ENCODE measurements at regions not wholly inside any gene's neighbourhood (a gene's known extent, or its start where the extent isn't known, plus 50 kb on each side); places are given as distances from the start of the nearest gene placed in this dataset.

GRCh38 chr4:182068920-182069319 lies 174.3 kb upstream of the TENM3 start:
- H4K8ac ChIP-seq (ENCODE audit: low read length) = no peak overlapping the region
- no peak overlapping the region for H2BK15ac ChIP-seq (ENCODE audit: low read depth, poor library complexity, severe bottlenecking)
- peaks cover 12% of the 10 kb centered on the region for H3K79me1 ChIP-seq (replicated peaks; ENCODE audit: low read length, poor library complexity, severe bottlenecking)
- no peak for DNase-seq
- no peaks in the 10 kb centered on the region for H3K27me3 ChIP-seq (ENCODE audit: control insufficient read depth in 1 of 2, insufficient read depth in 1 of 2, low read length in 2 of 2)
- H2BK5ac ChIP-seq (ENCODE audit: low read depth, low read length, poor library complexity, severe bottlenecking) = no peak overlapping the region
- H3K27ac ChIP-seq (ENCODE audit: low read length, poor library complexity, severe bottlenecking) = no peak overlapping the region
- no peak overlapping the region for H3K4me2 ChIP-seq (ENCODE audit: low read length, poor library complexity, severe bottlenecking)
- H3K4me1 ChIP-seq (ENCODE audit: control insufficient read depth, insufficient read depth, low read depth, low read length) = peaks cover 4% of the 10 kb centered on the region
- no peak overlapping the region for H3K4me3 ChIP-seq (ENCODE audit: insufficient read depth in 1 of 2, low read depth in 1 of 2, low read length in 2 of 2)
- H3K36me3 ChIP-seq (ENCODE audit: control insufficient read depth in 1 of 2, insufficient read depth in 2 of 2, low read depth in 1 of 2, low read length in 2 of 2) = peaks cover 0 to 3% of the 10 kb centered on the region in 2 experiments
- H2BK120ac ChIP-seq (ENCODE audit: low read depth, low read length) = no peak overlapping the region
- H3K23ac ChIP-seq (ENCODE audit: low read length in 2 of 2) = no peak overlapping the region
- H3K9ac ChIP-seq (ENCODE audit: low read length) = no peak overlapping the region
- H3K4ac ChIP-seq (ENCODE audit: low read depth in 1 of 2, low read length in 2 of 2) = no peak overlapping the region
- no peak overlapping the region for H2AK5ac ChIP-seq (ENCODE audit: low read length, severe bottlenecking)
- no peak overlapping the region for H2AFZ ChIP-seq (ENCODE audit: low read depth, low read length)
- H3K9me3 ChIP-seq (ENCODE audit: control insufficient read depth, low read length) = peaks cover 13% of the 10 kb centered on the region
- H3K14ac ChIP-seq (ENCODE audit: low read length in 2 of 2) = no peak overlapping the region
- H2BK12ac ChIP-seq (ENCODE audit: low read length in 2 of 2) = no peak overlapping the region
- H3K18ac ChIP-seq (ENCODE audit: low read depth in 1 of 2, low read length in 2 of 2) = no peak overlapping the region
- no peak overlapping the region for H4K91ac ChIP-seq (ENCODE audit: low read length)

- Histone ChIP-seq H2BK5ac (ENCODE audit: low read depth, low read length, poor library complexity, severe bottlenecking) (no peak overlapping the region), H4K8ac (ENCODE audit: low read length) (no peak overlapping the region), H2BK15ac (ENCODE audit: low read depth, poor library complexity, severe bottlenecking) (no peak overlapping the region), H3K36me3 (ENCODE audit: control insufficient read depth in 1 of 2, insufficient read depth in 2 of 2, low read depth in 1 of 2, low read length in 2 of 2) (peaks cover 0 to 3% of the 10 kb centered on the region in 2 experiments), H2BK12ac (ENCODE audit: low read length in 2 of 2) (no peak overlapping the region), H2AFZ (ENCODE audit: low read depth, low read length) (no peak overlapping the region), H2BK120ac (ENCODE audit: low read depth, low read length) (no peak overlapping the region), H3K79me1 (replicated peaks; ENCODE audit: low read length, poor library complexity, severe bottlenecking) (peaks cover 6% of the 10 kb centered on the region), H3K27me3 (ENCODE audit: control insufficient read depth in 1 of 2, insufficient read depth in 1 of 2, low read length in 2 of 2) (no peaks in the 10 kb centered on the region), H3K4me1 (ENCODE audit: control insufficient read depth, insufficient read depth, low read depth, low read length) (peaks cover 4% of the 10 kb centered on the region), H3K18ac (ENCODE audit: low read depth in 1 of 2, low read length in 2 of 2) (no peak overlapping the region), H4K91ac (ENCODE audit: low read length) (no peak overlapping the region), H3K4ac (ENCODE audit: low read depth in 1 of 2, low read length in 2 of 2) (no peak overlapping the region), H3K27ac (ENCODE audit: low read length, poor library complexity, severe bottlenecking) (no peak overlapping the region), H3K9me3 (ENCODE audit: control insufficient read depth, low read length) (peaks cover 13% of the 10 kb centered on the region), H3K9ac (ENCODE audit: low read length) (no peak overlapping the region), H3K14ac (ENCODE audit: low read length in 2 of 2) (no peak overlapping the region), H2AK5ac (ENCODE audit: low read length, severe bottlenecking) (no peak overlapping the region), H3K4me2 (ENCODE audit: low read length, poor library complexity, severe bottlenecking) (no peak overlapping the region), H3K23ac (ENCODE audit: low read length in 2 of 2) (no peak overlapping the region), H3K4me3 (ENCODE audit: insufficient read depth in 1 of 2, low read depth in 1 of 2, low read length in 2 of 2) (no peak overlapping the region)
- DNase-seq = no peak
- WGBS = 61% methylated on average over 2 of the region's 3 CpGs
Observed at GRCh38 chr4:182073278-182073677, 169.9 kb upstream of the TENM3 start.

GRCh38 chr4:182074139-182074538 lies 169.1 kb upstream of the TENM3 start:
- H3K18ac ChIP-seq (ENCODE audit: low read depth in 1 of 2, low read length in 2 of 2) = no peak overlapping the region
- H3K4me1 ChIP-seq (ENCODE audit: control insufficient read depth, insufficient read depth, low read depth, low read length) = peaks cover 4% of the 10 kb centered on the region
- no peak overlapping the region for H3K4ac ChIP-seq (ENCODE audit: low read depth in 1 of 2, low read length in 2 of 2)
- no peak overlapping the region for H3K9ac ChIP-seq (ENCODE audit: low read length)
- no peak overlapping the region for H2AK5ac ChIP-seq (ENCODE audit: low read length, severe bottlenecking)
- no peak overlapping the region for H3K4me3 ChIP-seq (ENCODE audit: insufficient read depth in 1 of 2, low read depth in 1 of 2, low read length in 2 of 2)
- H2BK12ac ChIP-seq (ENCODE audit: low read length in 2 of 2) = no peak overlapping the region
- H2AFZ ChIP-seq (ENCODE audit: low read depth, low read length) = no peak overlapping the region
- no peak overlapping the region for H4K91ac ChIP-seq (ENCODE audit: low read length)
- H3K14ac ChIP-seq (ENCODE audit: low read length in 2 of 2) = no peak overlapping the region
- peaks cover 0 to 3% of the 10 kb centered on the region in 2 experiments for H3K36me3 ChIP-seq (ENCODE audit: control insufficient read depth in 1 of 2, insufficient read depth in 2 of 2, low read depth in 1 of 2, low read length in 2 of 2)
- H2BK120ac ChIP-seq (ENCODE audit: low read depth, low read length) = no peak overlapping the region
- no peaks in the 10 kb centered on the region for H3K27me3 ChIP-seq (ENCODE audit: control insufficient read depth in 1 of 2, insufficient read depth in 1 of 2, low read length in 2 of 2)
- H3K9me3 ChIP-seq (ENCODE audit: control insufficient read depth, low read length) = peaks cover 13% of the 10 kb centered on the region
- H3K4me2 ChIP-seq (ENCODE audit: low read length, poor library complexity, severe bottlenecking) = no peak overlapping the region
- H3K79me1 ChIP-seq (replicated peaks; ENCODE audit: low read length, poor library complexity, severe bottlenecking) = peaks cover 6% of the 10 kb centered on the region
- no peak overlapping the region for H2BK15ac ChIP-seq (ENCODE audit: low read depth, poor library complexity, severe bottlenecking)
- H3K23ac ChIP-seq (ENCODE audit: low read length in 2 of 2) = no peak overlapping the region
- DNase-seq = no peak
- H4K8ac ChIP-seq (ENCODE audit: low read length) = no peak overlapping the region
- H2BK5ac ChIP-seq (ENCODE audit: low read depth, low read length, poor library complexity, severe bottlenecking) = no peak overlapping the region
- 42% methylated on average over 2 of the region's 3 CpGs for WGBS
- H3K27ac ChIP-seq (ENCODE audit: low read length, poor library complexity, severe bottlenecking) = no peak overlapping the region

GRCh38 chr4:182074810-182075209 lies 168.4 kb upstream of the TENM3 start:
- Histone ChIP-seq H3K9me3 (ENCODE audit: control insufficient read depth, low read length) (peaks cover 13% of the 10 kb centered on the region), H3K9ac (ENCODE audit: low read length) (no peak overlapping the region), H2AFZ (ENCODE audit: low read depth, low read length) (no peak overlapping the region), H2BK15ac (ENCODE audit: low read depth, poor library complexity, severe bottlenecking) (no peak overlapping the region), H3K14ac (ENCODE audit: low read length in 2 of 2) (no peak overlapping the region), H2BK120ac (ENCODE audit: low read depth, low read length) (no peak overlapping the region), H3K27ac (ENCODE audit: low read length, poor library complexity, severe bottlenecking) (no peak overlapping the region), H3K18ac (ENCODE audit: low read depth in 1 of 2, low read length in 2 of 2) (no peak overlapping the region), H2AK5ac (ENCODE audit: low read length, severe bottlenecking) (no peak overlapping the region), H3K4me3 (ENCODE audit: insufficient read depth in 1 of 2, low read depth in 1 of 2, low read length in 2 of 2) (no peak overlapping the region), H3K4me2 (ENCODE audit: low read length, poor library complexity, severe bottlenecking) (no peak overlapping the region), H4K8ac (ENCODE audit: low read length) (no peak overlapping the region), H3K4me1 (ENCODE audit: control insufficient read depth, insufficient read depth, low read depth, low read length) (peaks cover 4% of the 10 kb centered on the region), H3K79me1 (replicated peaks; ENCODE audit: low read length, poor library complexity, severe bottlenecking) (peaks cover 4% of the 10 kb centered on the region), H2BK12ac (ENCODE audit: low read length in 2 of 2) (no peak overlapping the region), H2BK5ac (ENCODE audit: low read depth, low read length, poor library complexity, severe bottlenecking) (no peak overlapping the region), H3K4ac (ENCODE audit: low read depth in 1 of 2, low read length in 2 of 2) (no peak overlapping the region), H3K23ac (ENCODE audit: low read length in 2 of 2) (no peak overlapping the region), H3K36me3 (ENCODE audit: control insufficient read depth in 1 of 2, insufficient read depth in 2 of 2, low read depth in 1 of 2, low read length in 2 of 2) (peaks cover 0 to 3% of the 10 kb centered on the region in 2 experiments), H3K27me3 (ENCODE audit: control insufficient read depth in 1 of 2, insufficient read depth in 1 of 2, low read length in 2 of 2) (no peaks in the 10 kb centered on the region), H4K91ac (ENCODE audit: low read length) (no peak overlapping the region)
- 80% methylated on average over 6 of the region's 6 CpGs for WGBS
- DNase-seq = no peak

Data from mesenchymal stem cell (in vitro differentiated cells and primary cell).